Neuronal stem cell (in vitro differentiated cells): ENCODE measurements at regions not wholly inside any gene's neighbourhood (a gene's known extent, or its start where the extent isn't known, plus 50 kb on each side); places are given as distances from the start of the nearest gene placed in this dataset.

Experiments used
- DNase-seq: peaks from one replicate; pipeline ENCODE4 v3.0.0-alpha.2; 2013; ENCODE audit warnings: low spot score
- H2AFZ ChIP-seq: one replicate; pipeline ENCODE4 v1.6.1; 2013; ENCODE audit warnings: mild to moderate bottlenecking, low read length, inconsistent platforms
- H2AK5ac ChIP-seq: 2 replicates; pipeline ENCODE4 v1.6.1; 2013; ENCODE audit warnings: low read depth, mild to moderate bottlenecking, inconsistent platforms, low read length, moderate library complexity, mixed read lengths
- H2BK120ac ChIP-seq: 2 replicates; pipeline ENCODE4 v1.6.1; 2013; ENCODE audit warnings: low read depth, mild to moderate bottlenecking, inconsistent platforms, low read length, moderate library complexity, mixed read lengths
- H2BK12ac ChIP-seq: one replicate; pipeline ENCODE4 v1.6.1; 2013; ENCODE audit warnings: low read length, inconsistent platforms
- H2BK15ac ChIP-seq: 2 replicates; pipeline ENCODE4 v1.6.1; 2013; ENCODE audit warnings: mild to moderate bottlenecking, low read length, inconsistent platforms, mixed read lengths
- H2BK5ac ChIP-seq: one replicate; pipeline ENCODE4 v1.6.1; 2013; ENCODE audit warnings: inconsistent platforms, mild to moderate bottlenecking, low read length, moderate library complexity
- H3K14ac ChIP-seq: one replicate; pipeline ENCODE4 v1.6.1; 2013; ENCODE audit warnings: low read length, inconsistent platforms
- H3K18ac ChIP-seq: 2 replicates; pipeline ENCODE4 v1.6.1; 2013; ENCODE audit warnings: low read length, inconsistent platforms
- H3K23ac ChIP-seq: 2 replicates; pipeline ENCODE4 v1.6.1; 2013; ENCODE audit warnings: low read depth, mild to moderate bottlenecking, mixed read lengths, low read length, inconsistent platforms; ENCODE audit not compliant: poor library complexity
- H3K27ac ChIP-seq: replicated peaks from 3 replicates; pipeline ENCODE4 v1.5.1; 2013; ENCODE audit warnings: low read length, inconsistent platforms
- H3K27me3 ChIP-seq, 3 experiments: 2 replicates each; pipeline ENCODE4 v1.6.1; 2013; ENCODE audit warnings: low read length in 3 of 3, mild to moderate bottlenecking in 2 of 3, inconsistent platforms in 1 of 3, low read depth in 1 of 3, mixed read lengths in 1 of 3, moderate library complexity in 1 of 3; ENCODE audit not compliant: control insufficient read depth in 3 of 3, insufficient read depth in 3 of 3
- H3K36me3 ChIP-seq, 2 donors: replicated peaks in 1 of 2; 2 replicates each; pipeline ENCODE4 v1.6.1; 2013; ENCODE audit warnings: low read length in 2 of 2; ENCODE audit not compliant: control insufficient read depth in 2 of 2, insufficient read depth in 2 of 2
- H3K4ac ChIP-seq: 2 replicates; pipeline ENCODE4 v1.6.1; 2013; ENCODE audit warnings: inconsistent platforms, mild to moderate bottlenecking, low read length, moderate library complexity
- H3K4me1 ChIP-seq, 2 donors: 1 replicate in 1 of 2; 2 replicates in 1 of 2; pipeline ENCODE4 v1.6.1; 2013; ENCODE audit warnings: low read length in 2 of 2, low read depth in 1 of 2; ENCODE audit not compliant: control insufficient read depth in 2 of 2, insufficient read depth in 1 of 2
- H3K4me2 ChIP-seq: one replicate; pipeline ENCODE4 v1.6.1; 2013; ENCODE audit warnings: mild to moderate bottlenecking, low read length, inconsistent platforms; ENCODE audit not compliant: insufficient read depth, poor library complexity, severe bottlenecking
- H3K4me3 ChIP-seq, 2 donors: 2 replicates each; pipeline ENCODE4 v1.5.1; 2013; ENCODE audit warnings: low read length in 2 of 2, mild to moderate bottlenecking in 2 of 2, inconsistent platforms in 1 of 2, moderate library complexity in 1 of 2
- H3K79me1 ChIP-seq: one replicate; pipeline ENCODE4 v1.6.1; 2013; ENCODE audit warnings: low read depth, mild to moderate bottlenecking, inconsistent platforms, low read length, moderate library complexity
- H3K9ac ChIP-seq: one replicate; pipeline ENCODE4 v1.6.1; 2013; ENCODE audit warnings: mild to moderate bottlenecking, low read depth, low read length, inconsistent platforms; ENCODE audit not compliant: poor library complexity
- H3K9me3 ChIP-seq, 2 donors: replicated peaks in 1 of 2; 2 replicates each; pipeline versions ENCODE3 to v1.6.1; 2013; ENCODE audit warnings: low read length in 2 of 2, mild to moderate bottlenecking in 2 of 2, inconsistent platforms in 1 of 2, low read depth in 1 of 2, mixed read lengths in 1 of 2, moderate library complexity in 1 of 2; ENCODE audit not compliant: control insufficient read depth in 2 of 2, insufficient read depth in 1 of 2
- H4K8ac ChIP-seq: one replicate; pipeline ENCODE4 v1.6.1; 2013; ENCODE audit warnings: low read depth, mild to moderate bottlenecking, inconsistent platforms, low read length, moderate library complexity
- H4K91ac ChIP-seq: one replicate; pipeline ENCODE4 v1.6.1; 2013; ENCODE audit warnings: low read length, low read depth, mild to moderate bottlenecking, inconsistent platforms; ENCODE audit not compliant: poor library complexity
- WGBS, 2 donors: extraction: QIAGEN DNeasy Blood & Tissue Kit; methylation state at CpG; one replicate each; pipeline ENCODE4 v1.1.7; 2013; ENCODE audit warnings: missing lambda C conversion rate in 2 of 2, mixed read lengths in 1 of 2; ENCODE audit not compliant: insufficient read length in 2 of 2, insufficient replicate concordance in 1 of 2; ENCODE audit errors: extremely low coverage in 2 of 2; 5-methylcytosine and 5-hydroxymethylcytosine counted together

- no peak overlapping the region for H3K18ac ChIP-seq
- H3K4me1 ChIP-seq = peaks cover 0 to under 1% of the 10 kb centered on the region in 2 donors
- H3K9me3 ChIP-seq = no peaks in the 10 kb centered on the region
- no peak overlapping the region for H2BK15ac ChIP-seq
- H2BK12ac ChIP-seq = no peak overlapping the region
- no peak overlapping the region for H3K4me2 ChIP-seq
- H3K36me3 ChIP-seq = no peaks in the 10 kb centered on the region
- no peak overlapping the region for H3K4ac ChIP-seq
- H2BK120ac ChIP-seq = no peak overlapping the region
- H3K23ac ChIP-seq = no peak overlapping the region
- H3K79me1 ChIP-seq = no peaks in the 10 kb centered on the region
- H3K14ac ChIP-seq = no peak overlapping the region
- H3K27ac ChIP-seq = no peak overlapping the region
- no peak overlapping the region for H3K4me3 ChIP-seq
- no peak overlapping the region for H4K8ac ChIP-seq
- no peak overlapping the region for H2AK5ac ChIP-seq
- no peak overlapping the region for H3K9ac ChIP-seq
- H2AFZ ChIP-seq = no peak overlapping the region
- no CpG with 5 or more reads among the region's 4 CpGs for WGBS, 2 donors
- H2BK5ac ChIP-seq = no peak overlapping the region
- H3K27me3 ChIP-seq = no peaks in the 10 kb centered on the region
- DNase-seq = no peak
- H4K91ac ChIP-seq = no peak overlapping the region
Observed at GRCh38 chr2:49224426-49225010, 70.2 kb upstream of the FSHR start.

- no peak overlapping the region for H4K8ac ChIP-seq
Observed at GRCh38 chr2:49222975-49223528, 68.7 kb upstream of the FSHR start.

DNA sequence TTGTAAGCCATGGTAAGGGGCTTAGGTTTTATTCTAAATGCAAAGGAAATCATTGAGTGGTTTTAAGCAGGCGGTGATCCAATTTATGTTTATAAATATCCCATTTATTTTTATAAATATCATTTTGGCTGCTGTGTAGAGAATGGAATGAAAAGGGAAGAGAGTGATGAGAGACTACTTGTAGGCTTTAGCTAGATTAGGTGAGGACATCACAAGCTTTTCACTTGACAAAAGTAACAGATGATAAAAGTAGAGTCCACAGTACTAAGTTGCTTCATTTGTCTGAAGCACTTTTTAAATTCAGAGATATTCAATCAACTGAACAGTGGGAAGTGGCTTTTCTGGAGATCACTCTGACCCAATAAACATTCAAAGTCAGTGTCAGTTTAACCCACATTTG is 65.4 kb upstream of the FSHR start:
- H3K4me3 ChIP-seq = no peak overlapping the region
- no peaks in the 10 kb centered on the region for H3K9me3 ChIP-seq
- H3K36me3 ChIP-seq = no peaks in the 10 kb centered on the region
- H3K9ac ChIP-seq = no peak overlapping the region
- no peak overlapping the region for H2BK15ac ChIP-seq
- H2AFZ ChIP-seq = no peak overlapping the region
- H3K79me1 ChIP-seq = no peaks in the 10 kb centered on the region
- no peak overlapping the region for H3K23ac ChIP-seq
- H3K27me3 ChIP-seq = no peaks in the 10 kb centered on the region
- DNase-seq = no peak
- no peak overlapping the region for H3K4ac ChIP-seq
- H2AK5ac ChIP-seq = no peak overlapping the region
- no peak overlapping the region for H3K4me2 ChIP-seq
- H2BK12ac ChIP-seq = no peak overlapping the region
- H2BK120ac ChIP-seq = no peak overlapping the region
- no peak overlapping the region for H3K27ac ChIP-seq
- H3K4me1 ChIP-seq = peaks cover 0 to 2% of the 10 kb centered on the region in 2 donors
- no peak overlapping the region for H4K8ac ChIP-seq
- H3K14ac ChIP-seq = no peak overlapping the region
- H2BK5ac ChIP-seq = no peak overlapping the region
- no peak overlapping the region for H4K91ac ChIP-seq
- WGBS, 2 donors = no CpG with 5 or more reads among the region's 1 CpG
- H3K18ac ChIP-seq = no peak overlapping the region

More at GRCh38 chr2:49222975-49223528, 68.7 kb upstream of the FSHR start:
- no CpG with 5 or more reads among the region's 3 CpGs for WGBS, 2 donors
- Histone ChIP-seq H2BK12ac (no peak overlapping the region), H2BK5ac (no peak overlapping the region), H3K18ac (no peak overlapping the region), H2BK15ac (no peak overlapping the region), H3K4me2 (no peak overlapping the region), H3K4me1 (peaks cover 0 to 2% of the 10 kb centered on the region in 2 donors), H3K4me3 (no peak overlapping the region), H4K91ac (no peak overlapping the region), H2AK5ac (no peak overlapping the region), H3K23ac (no peak overlapping the region), H3K9me3 (no peaks in the 10 kb centered on the region), H3K36me3 (no peaks in the 10 kb centered on the region), H2BK120ac (no peak overlapping the region), H3K79me1 (no peaks in the 10 kb centered on the region), H3K9ac (no peak overlapping the region), H3K27me3 (no peaks in the 10 kb centered on the region), H2AFZ (no peak overlapping the region), H3K27ac (no peak overlapping the region), H3K14ac (no peak overlapping the region), H3K4ac (no peak overlapping the region)
- DNase-seq = no peak

DNA sequence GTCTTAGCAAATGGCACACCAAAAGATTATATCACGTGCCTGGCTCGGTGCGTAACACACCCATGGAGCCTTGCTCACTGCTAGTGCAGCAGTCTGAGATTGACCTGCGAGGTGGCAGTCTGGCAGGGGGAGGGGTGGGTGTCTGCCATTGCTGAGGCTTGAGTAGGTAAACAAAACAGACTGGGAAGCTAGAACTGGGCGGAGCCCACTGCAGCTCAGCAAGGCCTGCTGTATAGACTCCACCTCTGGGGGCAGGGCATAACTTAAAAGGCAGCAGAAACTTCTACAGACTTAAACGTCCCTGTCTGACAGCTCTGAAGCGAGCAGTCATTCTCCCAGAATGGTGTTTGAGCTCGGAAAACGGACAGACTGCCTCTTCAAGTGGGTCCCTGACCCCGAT is 55.9 kb upstream of the FSHR start:
- H3K4me2 ChIP-seq = no peak overlapping the region
- no peak overlapping the region for H2AK5ac ChIP-seq
- no peaks in the 10 kb centered on the region for H3K4me1 ChIP-seq
- H3K14ac ChIP-seq = no peak overlapping the region
- DNase-seq = no peak
- no peak overlapping the region for H4K8ac ChIP-seq
- no peak overlapping the region for H2BK12ac ChIP-seq
- no peaks in the 10 kb centered on the region for H3K36me3 ChIP-seq
- H3K9me3 ChIP-seq = no peaks in the 10 kb centered on the region
- no peak overlapping the region for H4K91ac ChIP-seq
- WGBS, 2 donors = no CpG with 5 or more reads among the region's 10 CpGs
- no peak overlapping the region for H2BK15ac ChIP-seq
- no peak overlapping the region for H2BK120ac ChIP-seq
- H3K4me3 ChIP-seq = no peak overlapping the region
- no peaks in the 10 kb centered on the region for H3K79me1 ChIP-seq
- no peak overlapping the region for H2BK5ac ChIP-seq
- no peak overlapping the region for H3K23ac ChIP-seq
- H3K27me3 ChIP-seq = no peaks in the 10 kb centered on the region
- no peak overlapping the region for H2AFZ ChIP-seq
- no peak overlapping the region for H3K18ac ChIP-seq
- H3K27ac ChIP-seq = no peak overlapping the region
- H3K4ac ChIP-seq = no peak overlapping the region
- no peak overlapping the region for H3K9ac ChIP-seq
